IPS-20b (cell line): ENCODE measurements at regions not wholly inside any gene's neighbourhood (a gene's known extent, or its start where the extent isn't known, plus 50 kb on each side); places are given as distances from the start of the nearest gene placed in this dataset.

Experiments used
- H3K27ac ChIP-seq: one replicate; pipeline ENCODE4 v1.5.1; 2013; ENCODE audit warnings: low read length
- H3K27me3 ChIP-seq: 2 replicates; pipeline ENCODE4 v1.6.1; 2013; ENCODE audit warnings: mild to moderate bottlenecking, low read length, inconsistent platforms; ENCODE audit not compliant: insufficient read depth
- H3K36me3 ChIP-seq: 2 replicates; pipeline ENCODE4 v1.6.1; 2013; ENCODE audit warnings: low read depth, mild to moderate bottlenecking, inconsistent platforms, low read length, moderate library complexity; ENCODE audit not compliant: insufficient read depth
- H3K4me1 ChIP-seq: 2 replicates; pipeline ENCODE4 v1.6.1; 2013; ENCODE audit warnings: mild to moderate bottlenecking, control low read depth, inconsistent platforms, low read length, moderate library complexity; ENCODE audit not compliant: insufficient read depth
- H3K4me3 ChIP-seq: 2 replicates; pipeline ENCODE4 v1.5.1; 2013; ENCODE audit warnings: mild to moderate bottlenecking, low read length, inconsistent platforms
- H3K9ac ChIP-seq: 2 replicates; pipeline ENCODE4 v1.6.1; 2013; ENCODE audit warnings: low read depth, mild to moderate bottlenecking, inconsistent platforms, low read length, moderate library complexity
- H3K9me3 ChIP-seq: 2 replicates; pipeline ENCODE4 v1.6.1; 2013; ENCODE audit warnings: mild to moderate bottlenecking, low read depth, low read length, inconsistent platforms; ENCODE audit not compliant: insufficient read depth

DNA sequence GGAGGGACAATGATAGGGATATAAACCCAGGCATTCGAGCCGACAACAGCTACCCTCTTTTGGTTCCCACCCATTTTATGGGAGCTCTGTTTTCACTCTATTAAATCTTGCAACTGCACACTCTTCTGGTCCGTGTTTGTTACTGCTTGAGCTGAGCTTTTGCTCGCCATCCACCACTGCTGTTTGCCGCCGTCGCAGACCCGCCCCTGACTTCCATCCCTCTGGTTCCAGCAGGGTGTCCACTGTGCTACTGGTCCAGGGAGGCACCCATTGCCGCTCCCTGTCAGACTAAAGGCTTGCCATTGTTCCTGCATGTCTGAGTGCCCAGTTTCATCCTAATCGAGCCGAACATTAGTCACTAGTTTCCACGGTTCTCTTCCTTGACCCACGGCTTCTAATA, 1170.5 kb upstream of the PABPC4L start:
- H3K4me1 ChIP-seq: no peaks in the 10 kb centered on the region
- H3K9ac ChIP-seq: no peak overlapping the region
- H3K27me3 ChIP-seq: no peaks in the 10 kb centered on the region
- no peaks in the 10 kb centered on the region for H3K36me3 ChIP-seq
- no peaks in the 10 kb centered on the region for H3K9me3 ChIP-seq
- H3K4me3 ChIP-seq: no peak overlapping the region
- H3K27ac ChIP-seq: no peak overlapping the region

DNA sequence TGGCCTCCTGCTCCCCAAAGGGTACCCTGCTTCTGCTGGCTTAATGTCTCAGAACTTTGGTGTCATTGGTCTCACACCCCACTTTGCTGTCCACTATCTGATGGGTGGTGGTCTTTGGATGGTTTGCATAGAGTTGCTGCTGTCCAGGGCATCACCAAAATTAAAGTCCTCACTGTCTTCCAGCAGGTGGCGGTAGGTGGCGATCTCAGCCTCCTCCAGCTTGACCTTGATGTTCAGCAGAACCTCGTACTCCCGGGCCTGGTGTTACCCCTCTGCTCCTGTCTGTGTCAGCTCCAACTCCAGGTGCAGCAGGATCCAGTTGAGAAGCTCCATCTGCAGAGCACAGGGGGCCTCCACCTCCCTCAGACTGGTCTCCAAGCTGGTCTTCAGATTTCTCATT, 1169.5 kb upstream of the PABPC4L start:
- no peak overlapping the region for H3K9ac ChIP-seq
- H3K27me3 ChIP-seq: no peaks in the 10 kb centered on the region
- H3K27ac ChIP-seq: no peak overlapping the region
- no peaks in the 10 kb centered on the region for H3K9me3 ChIP-seq
- no peaks in the 10 kb centered on the region for H3K36me3 ChIP-seq
- H3K4me1 ChIP-seq: no peaks in the 10 kb centered on the region
- H3K4me3 ChIP-seq: no peak overlapping the region

DNA sequence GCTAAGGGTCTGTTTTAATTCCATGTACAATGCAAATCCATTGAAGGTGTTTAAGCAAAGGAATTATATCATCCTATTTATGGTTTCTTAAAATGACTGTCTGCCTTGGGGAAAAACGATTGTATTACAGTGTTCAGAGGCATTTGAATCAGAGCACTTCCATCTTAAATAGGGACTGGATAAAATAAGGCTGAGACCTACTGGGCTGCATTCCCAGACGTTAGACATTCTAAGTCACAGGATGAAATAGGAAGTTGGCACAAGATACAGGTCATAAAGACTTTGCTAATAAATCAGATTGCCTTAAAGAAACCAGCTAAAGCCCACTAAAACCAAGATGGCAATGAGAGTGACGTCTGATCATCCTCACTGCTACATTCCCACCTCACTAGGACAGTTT, 1167.2 kb upstream of the PABPC4L start:
- H3K36me3 ChIP-seq: no peaks in the 10 kb centered on the region
- no peaks in the 10 kb centered on the region for H3K27me3 ChIP-seq
- H3K27ac ChIP-seq: no peak overlapping the region
- no peak overlapping the region for H3K9ac ChIP-seq
- H3K4me3 ChIP-seq: no peak overlapping the region
- H3K4me1 ChIP-seq: no peaks in the 10 kb centered on the region
- H3K9me3 ChIP-seq: no peaks in the 10 kb centered on the region

GRCh38 chr4:135365065-135365464, 1163.5 kb upstream of the PABPC4L start:
- H3K4me1 ChIP-seq: no peaks in the 10 kb centered on the region
- no peaks in the 10 kb centered on the region for H3K36me3 ChIP-seq
- H3K27me3 ChIP-seq: no peaks in the 10 kb centered on the region
- H3K4me3 ChIP-seq: no peak overlapping the region
- no peak overlapping the region for H3K27ac ChIP-seq
- no peak overlapping the region for H3K9ac ChIP-seq
- H3K9me3 ChIP-seq: no peaks in the 10 kb centered on the region

GRCh38 chr4:135359128-135359527, 1157.5 kb upstream of the PABPC4L start:
- Histone ChIP-seq H3K9me3 (no peaks in the 10 kb centered on the region), H3K27me3 (no peaks in the 10 kb centered on the region), H3K27ac (no peak overlapping the region), H3K4me3 (no peak overlapping the region), H3K36me3 (no peaks in the 10 kb centered on the region), H3K4me1 (no peaks in the 10 kb centered on the region), H3K9ac (no peak overlapping the region)

DNA sequence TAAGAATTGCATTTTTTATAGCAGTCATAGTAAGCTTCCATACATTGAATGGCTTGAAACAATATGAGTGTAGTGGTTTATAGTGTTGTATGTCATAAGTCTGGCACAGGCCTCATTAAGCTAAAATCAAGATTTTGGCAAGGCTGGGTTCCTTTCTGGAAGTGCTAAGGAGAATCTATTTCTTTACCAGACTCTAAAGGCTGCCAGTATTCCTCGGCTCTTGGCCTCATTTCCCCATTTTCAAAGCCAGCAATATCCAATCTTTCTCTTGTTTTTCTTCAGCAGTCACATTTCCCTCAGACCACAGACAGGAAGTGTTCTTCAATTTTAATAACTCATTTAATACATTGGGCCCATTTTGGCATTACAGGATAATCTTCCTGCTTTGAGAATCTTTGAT, 1155.5 kb upstream of the PABPC4L start:
- no peaks in the 10 kb centered on the region for H3K9me3 ChIP-seq
- no peaks in the 10 kb centered on the region for H3K4me1 ChIP-seq
- no peak overlapping the region for H3K9ac ChIP-seq
- no peaks in the 10 kb centered on the region for H3K27me3 ChIP-seq
- H3K36me3 ChIP-seq: no peaks in the 10 kb centered on the region
- no peak overlapping the region for H3K4me3 ChIP-seq
- H3K27ac ChIP-seq: no peak overlapping the region

DNA sequence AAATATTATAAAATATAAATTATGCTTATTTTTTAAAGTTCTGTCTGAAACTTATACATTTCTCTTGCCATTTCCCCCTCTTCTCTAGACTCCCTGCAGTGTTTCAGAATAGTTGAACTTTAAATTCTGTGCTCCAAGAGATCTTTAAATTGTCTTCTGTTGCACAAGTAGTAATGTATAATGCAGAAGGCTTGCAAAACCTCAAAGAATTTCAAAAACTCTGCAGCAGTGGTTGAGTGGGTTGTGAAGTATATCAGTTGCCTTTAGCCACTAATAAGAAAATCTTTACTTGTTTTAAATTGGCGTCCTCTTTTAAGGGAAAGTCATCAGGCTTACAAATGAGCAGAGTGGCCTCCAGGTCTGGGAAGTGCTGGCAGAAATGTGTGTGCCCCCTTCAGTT, 1153.3 kb upstream of the PABPC4L start:
- Histone ChIP-seq H3K9me3 (no peaks in the 10 kb centered on the region), H3K4me1 (no peaks in the 10 kb centered on the region)

DNA sequence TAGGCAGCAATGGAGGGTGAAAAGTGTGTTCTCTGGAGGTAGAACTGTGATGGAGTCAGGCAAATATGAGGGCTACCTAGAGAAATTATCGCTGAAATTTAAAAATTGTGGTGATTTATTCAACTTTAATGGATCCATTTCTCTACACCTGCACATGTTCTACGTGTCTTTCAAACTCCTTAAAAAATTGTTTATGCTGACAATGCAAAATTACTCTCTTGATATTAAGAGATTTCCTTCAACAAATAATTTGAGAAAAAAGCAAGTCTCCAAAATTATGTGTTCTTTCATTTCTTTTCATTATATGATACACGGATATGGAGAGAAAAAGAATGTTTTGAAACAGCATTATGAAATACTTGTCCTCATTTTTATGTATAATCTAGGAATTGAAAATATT, 1151.4 kb upstream of the PABPC4L start:
- Histone ChIP-seq H3K4me3 (no peak overlapping the region), H3K4me1 (no peaks in the 10 kb centered on the region)

More for the DNA sequence above, 1153.3 kb upstream of the PABPC4L start:
- Histone ChIP-seq H3K36me3 (no peaks in the 10 kb centered on the region), H3K9ac (no peak overlapping the region), H3K27me3 (no peaks in the 10 kb centered on the region), H3K4me3 (no peak overlapping the region), H3K27ac (no peak overlapping the region)

DNA sequence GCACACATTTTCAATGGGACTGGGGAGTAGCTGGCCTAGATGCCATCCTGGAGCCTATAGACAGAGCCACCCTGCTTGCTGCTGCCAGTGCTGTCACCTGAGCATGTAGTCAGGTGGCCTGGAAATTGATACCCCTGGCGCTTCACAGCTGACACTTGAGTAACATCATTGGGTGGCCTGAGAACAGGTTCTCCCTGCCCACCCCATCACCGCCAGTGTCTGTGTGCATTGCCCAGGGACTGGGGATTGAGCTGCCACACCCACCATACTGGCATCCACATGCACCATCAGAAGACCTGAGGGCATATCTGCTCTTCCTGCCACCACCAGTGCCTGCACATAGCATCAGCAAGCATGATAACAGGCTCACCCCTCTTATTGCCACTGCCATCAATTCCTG, 1142.9 kb upstream of the PABPC4L start:
- H3K27me3 ChIP-seq: no peaks in the 10 kb centered on the region
- H3K36me3 ChIP-seq: no peaks in the 10 kb centered on the region
- no peaks in the 10 kb centered on the region for H3K4me1 ChIP-seq
- no peaks in the 10 kb centered on the region for H3K9me3 ChIP-seq
- H3K27ac ChIP-seq: no peak overlapping the region
- no peak overlapping the region for H3K4me3 ChIP-seq
- H3K9ac ChIP-seq: no peak overlapping the region

More for the DNA sequence above, 1151.4 kb upstream of the PABPC4L start:
- H3K27me3 ChIP-seq: no peaks in the 10 kb centered on the region
- H3K36me3 ChIP-seq: no peaks in the 10 kb centered on the region
- H3K9ac ChIP-seq: no peak overlapping the region
- no peak overlapping the region for H3K27ac ChIP-seq
- H3K9me3 ChIP-seq: no peaks in the 10 kb centered on the region

GRCh38 chr4:135338181-135338580, 1136.6 kb upstream of the PABPC4L start:
- H3K9me3 ChIP-seq: no peaks in the 10 kb centered on the region
- H3K27ac ChIP-seq: no peak overlapping the region
- no peak overlapping the region for H3K4me3 ChIP-seq
- H3K9ac ChIP-seq: no peak overlapping the region
- no peaks in the 10 kb centered on the region for H3K4me1 ChIP-seq
- H3K36me3 ChIP-seq: no peaks in the 10 kb centered on the region
- H3K27me3 ChIP-seq: no peaks in the 10 kb centered on the region

GRCh38 chr4:135325264-135325663, 1123.7 kb upstream of the PABPC4L start:
- Histone ChIP-seq H3K27ac (no peak overlapping the region), H3K4me1 (no peaks in the 10 kb centered on the region; the same call in 1 of the 2 replicates), H3K9me3 (peaks cover 4% of the 10 kb centered on the region; the same call in 1 of the 2 replicates)

DNA sequence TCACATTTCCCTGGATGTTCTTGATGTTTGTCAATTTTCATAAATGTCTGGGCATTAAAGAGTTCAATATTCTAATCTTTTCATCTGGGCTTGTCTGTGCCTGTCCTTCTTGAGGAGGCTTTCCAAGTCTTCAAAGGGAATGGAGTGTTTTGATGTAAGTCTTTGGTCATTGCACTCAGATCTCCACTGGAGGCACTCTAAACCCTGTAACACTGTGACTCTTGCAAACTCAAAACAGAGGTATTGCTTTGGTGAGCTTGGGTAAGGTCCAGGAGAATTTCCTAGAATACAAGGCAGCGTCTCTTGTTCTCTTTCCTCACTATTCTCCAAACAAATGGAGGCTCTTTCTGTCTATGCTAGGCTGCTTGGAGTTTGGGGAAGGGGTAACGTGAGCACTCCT, 1118.1 kb upstream of the PABPC4L start:
- no peaks in the 10 kb centered on the region for H3K36me3 ChIP-seq
- H3K27ac ChIP-seq: no peak overlapping the region
- no peaks in the 10 kb centered on the region for H3K4me1 ChIP-seq
- peaks cover 4% of the 10 kb centered on the region; the same call in 1 of the 2 replicates for H3K9me3 ChIP-seq
- no peak overlapping the region for H3K9ac ChIP-seq
- H3K27me3 ChIP-seq: no peaks in the 10 kb centered on the region
- H3K4me3 ChIP-seq: no peak overlapping the region

More at GRCh38 chr4:135325264-135325663, 1123.7 kb upstream of the PABPC4L start:
- H3K27me3 ChIP-seq: no peaks in the 10 kb centered on the region
- no peak overlapping the region for H3K9ac ChIP-seq
- H3K4me3 ChIP-seq: no peak overlapping the region
- H3K36me3 ChIP-seq: no peaks in the 10 kb centered on the region
